ENCODE measurements at regions not wholly inside any gene's neighbourhood (a gene's known extent, or its start where the extent isn't known, plus 50 kb on each side); places are given as distances from the start of the nearest gene placed in this dataset.

GRCh38 chr2:16371751-16372150 is 293.9 kb downstream of the CYRIA start:
- TF ChIP-seq POLR2AphosphoS5 (IDR thresholded peaks at IDR 0.05; ENCODE audit: insufficient read depth in 1 of 2, low read depth in 1 of 2) (no peak), POLR2A (IDR thresholded peaks at IDR 0.05) (no peak)
- TF ChIP-seq, protein P1, sequence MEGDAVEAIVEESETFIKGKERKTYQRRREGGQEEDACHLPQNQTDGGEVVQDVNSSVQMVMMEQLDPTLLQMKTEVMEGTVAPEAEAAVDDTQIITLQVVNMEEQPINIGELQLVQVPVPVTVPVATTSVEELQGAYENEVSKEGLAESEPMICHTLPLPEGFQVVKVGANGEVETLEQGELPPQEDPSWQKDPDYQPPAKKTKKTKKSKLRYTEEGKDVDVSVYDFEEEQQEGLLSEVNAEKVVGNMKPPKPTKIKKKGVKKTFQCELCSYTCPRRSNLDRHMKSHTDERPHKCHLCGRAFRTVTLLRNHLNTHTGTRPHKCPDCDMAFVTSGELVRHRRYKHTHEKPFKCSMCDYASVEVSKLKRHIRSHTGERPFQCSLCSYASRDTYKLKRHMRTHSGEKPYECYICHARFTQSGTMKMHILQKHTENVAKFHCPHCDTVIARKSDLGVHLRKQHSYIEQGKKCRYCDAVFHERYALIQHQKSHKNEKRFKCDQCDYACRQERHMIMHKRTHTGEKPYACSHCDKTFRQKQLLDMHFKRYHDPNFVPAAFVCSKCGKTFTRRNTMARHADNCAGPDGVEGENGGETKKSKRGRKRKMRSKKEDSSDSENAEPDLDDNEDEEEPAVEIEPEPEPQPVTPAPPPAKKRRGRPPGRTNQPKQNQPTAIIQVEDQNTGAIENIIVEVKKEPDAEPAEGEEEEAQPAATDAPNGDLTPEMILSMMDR (IDR thresholded peaks at IDR 0.05) = no peak
